Stomach (tissue), 4 donors: ENCODE measurements at regions not wholly inside any gene's neighbourhood (a gene's known extent, or its start where the extent isn't known, plus 50 kb on each side); places are given as distances from the start of the nearest gene placed in this dataset.

Experiments used
- CTCF ChIP-seq, 7 experiments: fragments of 450-650 bp in 4 of 7; fragments of 200-600 bp in 3 of 7; sonication (generic) in 3 of 7; IDR thresholded peaks; one replicate each; pipeline ENCODE4 v1.5.1; 2016 to 2019; ENCODE audit warnings: antibody characterized with exemption in 7 of 7, control low read depth in 2 of 7, mild to moderate bottlenecking in 1 of 7
- POLR2A ChIP-seq, 4 donors: fragments of 450-650 bp; IDR thresholded peaks; one replicate each; pipeline ENCODE4 v1.6.1; 2016; ENCODE audit warnings: antibody characterized with exemption in 4 of 4, control low read depth in 2 of 4, mild to moderate bottlenecking in 1 of 4, moderate library complexity in 1 of 4

GRCh38 chr7:49243521-49243920 is 319.2 kb downstream of the CDC14C start:
- TF ChIP-seq POLR2A (IDR thresholded peaks at IDR 0.05) (no peak), CTCF (IDR thresholded peaks at IDR 0.05) (no peak)
